GM18517 (cell line): ENCODE measurements at regions not wholly inside any gene's neighbourhood (a gene's known extent, or its start where the extent isn't known, plus 50 kb on each side); places are given as distances from the start of the nearest gene placed in this dataset.

Experiments used
- ATAC-seq: cut with Tn5 transposase; IDR thresholded peaks from one replicate; pipeline ENCODE4 v1.9.1; 2021; ENCODE audit warnings: mild to moderate bottlenecking, moderate library complexity; ENCODE audit not compliant: unreplicated experiment

DNA sequence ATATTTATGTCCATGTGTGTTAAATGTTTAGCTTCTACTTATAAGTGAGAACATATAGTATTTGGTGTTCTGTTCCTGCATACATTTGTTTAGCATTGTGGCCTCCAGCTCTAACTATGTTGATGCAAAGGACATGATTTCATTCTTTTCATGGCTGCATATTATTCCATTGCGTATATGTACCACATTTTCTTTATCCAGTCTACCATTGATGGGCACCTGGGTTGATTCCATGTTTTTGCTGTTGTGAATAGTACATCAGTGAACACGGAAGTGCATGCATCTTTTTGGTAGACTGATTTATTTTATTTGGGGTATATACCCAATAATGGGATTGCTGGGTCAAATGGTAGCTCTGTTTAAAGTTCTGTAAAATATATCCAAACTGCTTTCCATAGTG lies 359.0 kb downstream of the SLCO4C1 start:
- ATAC-seq, result no peak

DNA sequence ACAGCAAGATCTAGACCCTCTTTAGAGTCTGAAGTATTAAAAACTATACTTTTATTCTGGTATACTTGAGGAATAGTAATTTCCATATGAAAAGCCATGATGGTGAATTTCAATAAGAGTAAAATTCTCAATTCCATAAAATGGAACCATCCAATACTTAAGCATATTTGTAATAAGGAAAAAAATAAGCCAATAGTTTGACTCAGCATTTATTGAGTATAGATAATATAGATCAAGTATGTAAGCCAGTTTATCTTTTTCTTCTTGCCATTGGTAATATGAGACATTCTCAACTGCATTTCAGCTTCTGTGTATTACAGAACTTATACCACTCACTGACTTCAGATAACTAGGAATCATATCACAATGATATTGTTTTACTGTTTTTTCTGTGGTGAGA lies 361.0 kb downstream of the SLCO4C1 start:
- ATAC-seq, result no peak

DNA sequence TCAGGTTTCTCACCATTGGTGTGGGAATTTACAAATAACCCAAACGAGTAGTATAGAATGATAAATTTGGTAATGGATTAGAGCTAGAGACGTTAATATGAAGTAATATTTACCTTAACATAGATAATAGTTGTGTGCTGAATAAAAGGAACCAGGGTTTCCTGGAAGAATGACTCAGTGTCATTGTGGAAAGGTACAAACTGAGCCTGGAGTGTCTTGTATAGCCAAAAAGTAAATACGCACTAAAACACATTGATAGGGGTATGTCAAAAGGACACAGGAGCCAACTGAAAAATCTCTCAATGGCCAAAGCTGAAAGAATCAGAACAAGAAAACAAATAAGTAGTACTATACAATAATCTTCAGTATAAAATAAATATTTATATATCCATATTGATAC lies 363.5 kb downstream of the SLCO4C1 start:
- ATAC-seq, result no peak

DNA sequence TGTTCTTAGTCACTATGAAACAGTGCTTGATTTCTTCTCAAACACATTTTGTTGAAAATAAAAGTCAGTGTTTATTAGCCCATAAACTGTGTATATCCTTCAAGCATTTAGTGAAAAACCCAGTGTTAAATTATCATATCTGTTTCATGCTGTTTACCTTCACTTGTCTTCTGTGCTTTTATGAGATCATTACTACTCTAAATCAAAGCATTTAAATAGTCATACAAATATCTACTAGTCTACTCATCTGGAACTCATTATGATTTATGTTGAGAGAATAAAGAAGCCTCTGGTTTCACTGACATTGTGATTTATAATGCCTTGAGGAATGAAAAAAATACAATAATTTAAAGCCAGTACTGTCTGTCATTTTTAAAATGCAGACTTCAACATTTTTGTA lies 366.5 kb downstream of the SLCO4C1 start:
- no peak for ATAC-seq

DNA sequence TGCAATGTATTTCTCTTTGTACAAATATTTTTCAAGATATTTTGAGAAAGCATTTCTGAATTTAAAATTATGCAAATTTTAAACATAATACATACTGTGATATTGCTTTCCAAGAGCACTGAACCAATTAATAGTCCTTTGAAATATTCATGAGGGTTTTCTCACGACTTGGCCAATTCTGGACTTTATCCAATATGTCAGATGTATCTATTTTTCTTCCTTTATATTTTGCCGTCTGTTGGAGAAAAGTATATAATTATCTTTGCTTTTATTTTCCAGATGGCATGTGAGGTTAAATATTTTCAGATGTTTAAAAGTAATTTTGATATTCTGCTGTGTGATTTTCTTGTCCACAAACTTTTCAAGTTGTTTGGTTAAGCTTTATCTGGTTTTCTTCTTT lies 378.9 kb downstream of the SLCO4C1 start:
- no peak for ATAC-seq

DNA sequence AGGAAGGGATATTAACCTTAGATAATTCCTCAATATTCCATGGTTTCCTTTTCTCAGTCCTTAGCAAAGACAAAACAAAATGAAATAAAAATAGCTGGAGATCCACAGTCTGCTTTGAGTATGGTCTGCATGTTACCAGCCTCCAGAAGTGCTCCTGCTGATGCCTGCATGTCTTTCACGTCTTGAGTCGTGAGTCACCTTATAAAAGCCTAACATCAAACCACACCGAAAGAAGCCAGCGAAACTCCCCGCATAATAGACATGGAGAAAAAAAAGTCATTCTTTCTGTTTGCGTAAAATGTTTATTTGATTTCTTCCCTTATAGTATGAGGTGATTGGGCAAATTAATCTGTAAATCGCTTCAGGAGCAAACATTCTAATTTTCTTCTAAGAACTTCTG lies 380.5 kb downstream of the SLCO4C1 start:
- no peak for ATAC-seq

DNA sequence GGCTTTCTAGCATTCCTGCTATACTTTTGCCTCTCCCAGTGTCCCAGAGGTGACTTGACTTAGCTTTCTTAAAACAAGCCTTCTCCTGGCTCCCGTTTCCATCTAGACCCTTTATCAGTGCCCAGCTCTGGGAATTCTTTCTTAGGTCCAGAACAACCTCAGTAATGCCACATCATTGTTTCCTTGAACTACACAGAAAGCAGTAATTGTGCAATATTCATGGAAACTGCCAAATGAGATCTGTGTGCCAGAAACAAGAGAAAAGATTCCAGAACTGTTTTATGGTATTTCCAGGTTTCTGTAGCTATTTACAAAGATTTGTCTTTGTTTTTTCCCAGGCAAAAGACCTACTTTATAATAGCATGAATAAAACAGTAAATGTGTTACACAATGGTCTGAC lies 391.3 kb downstream of the SLCO4C1 start:
- no peak for ATAC-seq

DNA sequence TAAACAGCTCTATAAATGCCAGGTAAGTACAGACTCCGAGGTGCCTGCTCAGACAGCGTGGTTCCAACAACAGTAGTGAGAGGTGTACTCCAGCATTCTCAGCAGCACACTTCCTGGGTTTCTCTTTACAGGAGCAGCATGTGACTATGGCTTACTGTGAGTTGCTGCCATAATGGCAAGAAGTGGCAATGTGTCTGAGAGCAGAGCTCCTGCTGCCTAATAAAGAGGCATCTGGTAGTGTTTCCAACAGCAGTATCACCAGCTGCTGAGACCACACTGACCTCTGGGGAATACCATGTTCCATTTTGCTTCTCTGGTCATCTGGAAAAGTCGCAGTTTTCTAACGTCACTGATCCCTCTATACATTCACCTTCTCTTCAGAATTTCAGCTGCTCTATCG lies 398.2 kb downstream of the SLCO4C1 start:
- ATAC-seq, result peak; percentile 65

DNA sequence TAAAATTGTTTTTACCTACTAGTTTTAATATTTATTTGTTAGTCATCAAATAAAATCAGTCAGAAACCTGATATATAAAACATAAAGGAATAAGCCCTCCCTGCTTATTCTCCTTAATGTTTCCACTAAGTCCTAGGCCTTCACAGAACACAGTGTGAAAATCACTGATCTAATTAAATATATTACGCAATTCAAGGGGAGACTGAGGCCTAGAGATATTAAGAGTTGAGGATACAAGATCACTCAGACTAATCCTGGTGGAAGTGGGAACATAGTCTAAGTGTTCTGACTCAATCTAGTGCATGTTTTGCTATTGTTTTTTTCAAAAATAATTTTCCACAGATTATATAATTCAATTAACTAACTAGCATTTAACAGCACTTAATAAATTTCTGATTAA lies 401.1 kb downstream of the SLCO4C1 start:
- no peak for ATAC-seq

DNA sequence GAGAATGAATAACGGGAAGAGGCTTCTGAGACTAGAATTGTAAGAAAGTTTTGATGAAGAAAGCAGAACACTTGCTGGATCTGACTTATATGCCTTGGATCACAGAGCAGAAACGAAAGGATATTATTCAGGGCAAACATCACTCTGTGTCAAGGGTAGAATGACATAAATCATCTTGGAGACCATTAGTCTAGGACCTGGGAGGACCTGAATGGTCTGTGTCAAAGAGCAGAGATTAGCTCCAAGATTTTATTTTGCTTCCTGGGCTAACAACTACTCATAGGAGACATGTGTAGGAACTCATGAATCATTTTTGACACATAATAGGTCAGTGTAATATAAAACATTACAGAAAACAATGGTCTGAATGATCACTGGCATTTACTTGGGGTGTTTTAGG lies 417.9 kb downstream of the SLCO4C1 start:
- no peak for ATAC-seq

DNA sequence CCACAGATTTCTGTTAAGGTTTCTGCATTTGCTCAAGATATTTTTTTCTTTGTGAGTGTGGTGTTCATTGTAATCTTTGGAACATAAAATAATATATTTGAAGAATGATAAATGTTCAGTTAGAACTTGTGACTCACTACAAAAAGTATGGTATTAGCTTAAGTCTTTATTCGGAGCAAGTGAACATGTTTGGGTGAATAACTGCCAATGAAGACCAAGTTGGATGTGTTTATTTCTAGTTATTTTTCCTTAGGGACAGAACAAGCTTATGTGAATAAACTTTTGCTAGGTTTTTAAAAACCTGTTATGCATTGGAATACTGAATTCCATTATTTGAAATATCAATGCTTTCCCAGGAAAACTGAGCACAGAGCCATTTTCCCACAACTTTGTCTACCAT lies 418.6 kb downstream of the SLCO4C1 start:
- no peak for ATAC-seq

DNA sequence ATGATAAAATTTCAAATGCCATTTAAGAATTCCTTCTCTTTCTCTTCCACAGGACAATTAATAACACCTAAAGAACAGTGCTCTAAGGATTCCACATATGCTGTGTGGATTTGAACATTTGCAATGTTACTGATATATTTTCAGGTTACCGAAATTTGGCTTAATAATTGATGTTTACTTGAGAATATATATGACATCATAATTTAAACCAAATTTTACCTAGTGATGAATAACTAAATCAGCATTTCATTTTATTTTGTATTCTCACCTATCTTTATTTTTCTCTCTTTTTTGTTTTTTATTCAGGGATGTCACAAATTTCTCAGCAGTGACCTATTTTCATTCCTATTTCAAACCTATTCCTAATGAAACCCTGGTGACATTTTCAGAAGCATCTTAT lies 429.6 kb downstream of the SLCO4C1 start:
- ATAC-seq, result no peak

DNA sequence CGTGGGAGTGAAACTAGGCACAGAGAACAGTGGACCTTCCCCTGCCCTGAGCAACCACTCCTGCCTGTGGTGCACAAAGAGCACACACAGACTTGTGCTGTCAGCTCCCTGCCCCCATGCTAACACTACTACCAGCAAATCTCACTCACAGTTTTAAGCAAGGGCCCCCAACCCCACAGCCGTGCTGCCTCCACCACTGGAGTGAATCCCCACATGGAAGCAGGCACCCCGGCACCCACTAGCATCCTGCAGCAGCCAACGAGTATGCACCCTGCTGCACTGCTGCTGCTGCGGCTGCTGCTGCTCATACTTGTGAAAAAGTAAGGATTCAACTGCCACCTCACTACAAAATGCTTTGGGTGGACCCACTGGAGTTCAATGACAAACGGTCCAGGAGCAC lies 435.5 kb downstream of the SLCO4C1 start:
- ATAC-seq, result no peak

DNA sequence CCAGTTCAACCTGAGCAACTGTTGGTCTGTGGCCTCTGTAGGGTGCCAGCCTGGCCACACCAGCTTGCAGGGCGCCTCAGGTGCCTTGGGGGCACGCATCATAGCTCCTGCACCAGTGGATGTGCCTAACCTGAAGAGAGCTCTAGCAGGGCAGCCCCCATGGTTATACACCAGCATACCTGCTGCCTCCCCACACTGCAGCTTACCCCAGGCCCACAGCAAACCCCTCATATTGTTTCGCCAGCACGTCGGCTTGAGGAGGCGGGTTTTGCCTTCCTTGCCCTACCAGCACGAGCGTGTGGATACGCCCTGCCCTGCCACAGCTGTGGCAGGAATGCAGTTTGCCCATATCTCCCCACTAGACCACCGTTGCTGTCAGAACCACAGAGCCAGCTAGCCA lies 435.9 kb downstream of the SLCO4C1 start:
- no peak for ATAC-seq

DNA sequence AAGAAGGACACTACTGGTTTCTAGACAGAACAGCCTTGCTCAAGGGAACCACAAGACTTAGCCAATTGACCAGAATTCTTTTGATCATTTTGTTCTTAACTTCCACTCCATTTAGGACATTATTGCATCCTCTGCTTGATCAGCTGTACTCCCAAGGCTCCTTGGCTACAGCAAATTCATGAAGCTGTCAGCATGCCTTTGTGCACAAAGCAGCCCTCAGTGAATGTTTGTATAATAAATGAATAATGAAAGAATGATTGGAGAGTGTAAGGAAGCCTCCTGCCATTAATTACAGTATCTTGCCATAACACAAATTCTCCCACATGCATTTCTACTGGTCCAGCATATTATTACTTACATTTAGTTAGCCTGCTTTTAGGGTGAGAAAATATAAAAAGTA lies 449.6 kb downstream of the SLCO4C1 start:
- no peak for ATAC-seq

DNA sequence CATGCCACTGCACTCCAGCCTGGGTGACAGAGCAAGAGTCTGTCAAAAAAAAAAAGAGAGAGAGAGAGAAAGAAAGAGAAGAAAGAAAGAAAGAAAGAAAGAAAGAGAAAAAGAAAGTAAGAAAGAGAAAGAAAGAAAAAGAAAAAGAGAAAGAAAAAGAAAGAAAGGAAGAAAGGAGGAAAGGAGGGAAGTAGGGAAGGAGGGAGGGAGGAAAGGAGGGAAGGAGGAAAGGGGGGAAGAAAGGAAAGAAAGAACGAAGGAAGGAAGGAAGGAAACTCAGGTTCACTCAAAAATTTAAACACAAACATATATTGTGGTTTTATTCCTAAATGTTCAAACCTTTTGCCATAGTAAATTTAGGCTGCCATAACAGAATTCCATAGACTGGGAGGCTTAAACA lies 453.0 kb downstream of the SLCO4C1 start:
- ATAC-seq, result no peak

DNA sequence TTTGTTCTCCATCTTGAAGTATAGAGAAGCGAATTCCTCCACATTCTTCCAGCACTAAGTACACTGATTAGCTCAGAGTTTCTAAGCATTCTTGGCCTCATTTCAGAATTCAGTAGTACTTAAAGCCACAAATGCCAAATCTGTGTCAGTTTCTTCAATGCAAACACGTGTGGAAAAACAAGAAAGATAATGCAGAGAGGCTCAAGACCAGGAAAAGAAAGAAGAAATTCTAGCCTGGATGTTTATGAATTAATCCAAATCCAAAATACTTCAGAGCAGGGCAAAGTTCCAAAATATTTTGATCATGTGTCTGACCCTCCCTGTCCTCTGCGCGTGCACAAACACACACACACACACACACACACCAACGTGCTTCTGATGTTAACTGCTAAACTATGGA lies 457.6 kb downstream of the SLCO4C1 start:
- ATAC-seq, result no peak

DNA sequence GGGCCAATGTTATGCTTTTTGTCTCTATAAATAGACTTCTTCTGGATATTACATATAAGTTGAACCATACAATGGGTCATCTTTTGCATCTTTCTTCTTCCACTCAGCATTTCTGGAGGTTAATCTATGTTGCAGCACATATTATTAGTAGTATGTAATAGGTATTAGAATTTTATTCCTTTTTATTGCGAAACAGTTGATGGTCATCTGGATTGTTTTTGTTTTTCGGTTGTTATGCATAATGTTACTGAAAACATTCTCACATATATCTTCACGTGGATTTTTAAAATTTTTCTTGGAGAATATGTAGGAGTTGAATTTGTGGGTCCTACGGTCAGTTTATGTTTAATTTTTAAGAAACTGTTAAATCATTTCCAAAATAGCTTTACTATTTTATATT lies 466.8 kb downstream of the SLCO4C1 start:
- ATAC-seq, result no peak

DNA sequence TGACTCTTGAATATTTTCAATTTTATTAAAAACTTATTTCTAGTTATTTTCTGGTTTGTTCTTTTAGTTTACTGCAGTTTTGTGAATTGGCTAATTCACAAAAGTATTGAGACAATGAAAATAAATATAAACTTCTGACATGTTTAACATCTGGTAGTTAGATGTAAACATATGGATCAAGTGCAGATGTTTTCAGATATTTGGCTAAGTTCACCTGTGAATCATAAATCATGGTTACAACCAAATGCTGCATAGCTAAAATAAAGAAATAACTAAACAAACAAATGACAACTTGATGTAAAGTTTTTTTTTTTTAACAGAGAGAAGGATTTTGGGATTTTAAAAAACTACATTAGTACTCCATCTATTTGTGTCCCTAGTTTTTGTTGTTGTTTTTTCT lies 484.6 kb downstream of the SLCO4C1 start:
- ATAC-seq, result no peak

DNA sequence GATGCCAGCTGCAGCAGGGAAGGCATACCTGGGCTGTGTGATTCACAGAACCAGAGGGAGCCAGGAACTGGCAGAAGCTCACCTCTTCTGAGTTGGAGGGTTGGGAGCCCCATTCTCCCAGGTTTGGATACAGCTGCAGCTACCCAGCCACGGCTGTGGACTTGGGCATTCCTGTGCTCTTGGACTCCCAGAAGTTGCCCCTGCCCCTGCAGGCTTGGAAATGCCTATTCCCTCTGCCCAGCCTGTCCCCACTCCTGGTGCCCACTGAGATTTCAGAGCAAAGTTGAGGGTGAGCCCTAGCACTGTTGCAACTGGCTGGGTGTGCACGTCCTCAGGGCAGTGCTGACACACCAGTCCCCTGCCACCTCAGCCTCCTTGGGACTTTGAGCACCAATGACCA lies 489.7 kb downstream of the SLCO4C1 start:
- ATAC-seq, result no peak

DNA sequence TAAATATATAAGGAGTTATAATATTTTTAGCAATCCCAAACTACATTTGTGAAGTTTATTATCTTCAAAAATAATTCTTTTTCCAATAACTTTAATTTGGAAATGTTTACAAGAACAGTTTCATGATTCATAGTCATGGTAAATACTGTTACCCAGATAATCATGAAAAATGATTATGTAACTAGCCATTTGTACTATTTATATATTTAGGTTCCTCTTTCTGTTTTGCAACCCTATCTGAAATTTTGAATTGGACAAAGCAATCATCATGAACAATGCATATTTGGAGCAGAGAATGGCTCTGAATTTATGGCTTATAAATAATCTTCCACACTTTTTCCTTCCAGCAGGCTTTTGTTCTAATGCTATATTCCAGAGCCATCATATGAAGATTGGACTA lies 499.7 kb downstream of the SLCO4C1 start:
- no peak for ATAC-seq

DNA sequence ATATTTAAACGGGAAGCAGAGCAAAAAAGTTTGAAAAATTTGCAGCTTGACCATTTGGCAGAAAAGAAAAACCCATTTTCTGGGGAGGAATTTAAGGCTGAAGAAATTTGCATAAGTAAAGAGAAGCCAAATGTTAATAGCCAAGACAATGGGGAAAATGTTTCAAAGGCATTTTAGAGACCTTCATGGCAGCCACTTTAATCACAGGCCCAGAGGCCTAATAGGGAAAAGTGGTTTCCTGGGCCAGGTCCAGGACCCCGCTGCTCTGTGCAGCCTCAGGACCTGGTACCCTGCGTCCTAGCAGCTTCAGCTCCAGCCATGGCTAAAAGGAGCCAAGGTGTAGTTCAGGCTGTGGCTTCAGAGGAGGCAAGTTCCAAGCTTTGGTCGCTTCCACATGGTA lies 507.3 kb downstream of the SLCO4C1 start:
- no peak for ATAC-seq

DNA sequence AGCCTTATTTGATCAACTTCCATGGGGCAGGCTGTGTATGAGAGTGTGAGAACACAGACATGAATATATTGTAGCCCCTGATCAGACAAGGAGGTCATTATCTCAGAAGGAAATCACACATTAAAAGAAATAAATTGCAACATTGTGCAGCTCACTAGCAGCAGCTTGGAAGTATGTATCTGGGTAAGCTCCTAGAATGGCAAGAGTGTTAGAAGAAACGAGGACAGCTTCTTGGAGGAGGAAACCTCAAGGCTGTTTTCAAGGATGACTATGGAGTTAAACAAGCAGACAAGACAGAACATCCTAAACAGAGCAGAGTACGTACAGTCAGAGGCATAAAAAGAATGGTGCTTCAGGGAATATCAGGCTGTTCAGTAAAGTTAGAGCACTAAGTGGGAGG lies 511.0 kb downstream of the SLCO4C1 start:
- no peak for ATAC-seq
